ENCODE measurements at regions not wholly inside any gene's neighbourhood (a gene's known extent, or its start where the extent isn't known, plus 50 kb on each side); places are given as distances from the start of the nearest gene placed in this dataset.
A peak's percentile ranks its signal among the peaks of the same experiment; 100 is the strongest.
"Not testable (repeated sequence)": the region's sequence is repeated elsewhere in the genome, so short reads cannot be mapped to it uniquely, and the experiment has no call there.

GRCh38 chr6:9025796-9026394, 590.5 kb upstream of the SLC35B3 start:
- DNase-seq (ENCODE audit: low read depth), result peak; percentile 30

- DNase-seq (ENCODE audit: low read depth), result peak; percentile 28
Observed at GRCh38 chr6:9025228-9025627, 589.9 kb upstream of the SLC35B3 start.

GRCh38 chr6:9024246-9024645, 588.9 kb upstream of the SLC35B3 start:
- DNase-seq (ENCODE audit: low read depth), result not testable (repeated sequence)

GRCh38 chr6:9020001-9020400, 584.7 kb upstream of the SLC35B3 start:
- no peak for DNase-seq (ENCODE audit: low read depth)

GRCh38 chr6:9009931-9010330, 574.6 kb upstream of the SLC35B3 start:
- no peak for DNase-seq (ENCODE audit: low read depth)

GRCh38 chr6:9007027-9007426, 571.7 kb upstream of the SLC35B3 start:
- DNase-seq (ENCODE audit: low read depth), result no peak

GRCh38 chr6:9002833-9003232, 567.5 kb upstream of the SLC35B3 start:
- DNase-seq (ENCODE audit: low read depth), result no peak

- no peak for DNase-seq (ENCODE audit: low read depth)
Observed at GRCh38 chr6:8995156-8995555, 559.8 kb upstream of the SLC35B3 start.

- no peak for DNase-seq (ENCODE audit: low read depth)
Observed at GRCh38 chr6:8993111-8993510, 557.8 kb upstream of the SLC35B3 start.

GRCh38 chr6:8991844-8992243, 556.5 kb upstream of the SLC35B3 start:
- no peak for DNase-seq (ENCODE audit: low read depth)

- no peak for DNase-seq (ENCODE audit: low read depth)
Observed at GRCh38 chr6:8990075-8990474, 554.7 kb upstream of the SLC35B3 start.

GRCh38 chr6:8983202-8983688, 547.9 kb upstream of the SLC35B3 start:
- peak; percentile 76 for DNase-seq (ENCODE audit: low read depth)

- DNase-seq (ENCODE audit: low read depth), result no peak
Observed at GRCh38 chr6:8982668-8983067, 547.3 kb upstream of the SLC35B3 start.

GRCh38 chr6:8973395-8973794, 538.0 kb upstream of the SLC35B3 start:
- DNase-seq (ENCODE audit: low read depth), result no peak

GRCh38 chr6:8969747-8970146, 534.4 kb upstream of the SLC35B3 start:
- DNase-seq (ENCODE audit: low read depth), result no peak

GRCh38 chr6:8958894-8959511, 523.7 kb upstream of the SLC35B3 start:
- DNase-seq (ENCODE audit: low read depth), result no peak

- no peak for DNase-seq (ENCODE audit: low read depth)
Observed at GRCh38 chr6:8953310-8953709, 518.0 kb upstream of the SLC35B3 start.

- DNase-seq (ENCODE audit: low read depth), result no peak
Observed at GRCh38 chr6:8948733-8949132, 513.4 kb upstream of the SLC35B3 start.

- peak; percentile 38 for DNase-seq (ENCODE audit: low read depth)
Observed at GRCh38 chr6:8947900-8948299, 512.6 kb upstream of the SLC35B3 start.

- no peak for DNase-seq (ENCODE audit: low read depth)
Observed at GRCh38 chr6:8944548-8944947, 509.2 kb upstream of the SLC35B3 start.

GRCh38 chr6:8943073-8943472, 507.7 kb upstream of the SLC35B3 start:
- DNase-seq (ENCODE audit: low read depth), result no peak

- no peak for DNase-seq (ENCODE audit: low read depth)
Observed at GRCh38 chr6:8941577-8941976, 506.2 kb upstream of the SLC35B3 start.

- peak; percentile 51 for DNase-seq (ENCODE audit: low read depth)
Observed at GRCh38 chr6:8940356-8940755, 505.0 kb upstream of the SLC35B3 start.

- DNase-seq (ENCODE audit: low read depth), result peak; percentile 70
Observed at GRCh38 chr6:8939615-8940014, 504.3 kb upstream of the SLC35B3 start.

All from Daoy (cell line).